Nephron progenitor cell (in vitro differentiated cells): ENCODE measurements at regions not wholly inside any gene's neighbourhood (a gene's known extent, or its start where the extent isn't known, plus 50 kb on each side); places are given as distances from the start of the nearest gene placed in this dataset.
A peak's percentile ranks its signal among the peaks of the same experiment; 100 is the strongest.
"Not testable (repeated sequence)": the region's sequence is repeated elsewhere in the genome, so short reads cannot be mapped to it uniquely, and the experiment has no call there.

Source experiments
- DNase-seq: peaks from one replicate; pipeline ENCODE4 v3.0.0; 2021
- H3K27ac Mint-ChIP-seq: 2 replicates; pipeline ENCODE4 v1.8.0; 2021; ENCODE audit warnings: mild to moderate bottlenecking, moderate library complexity, mixed read lengths
- H3K27me3 Mint-ChIP-seq: 2 replicates; pipeline ENCODE4 v1.8.0; 2021; ENCODE audit warnings: mild to moderate bottlenecking, low read depth, mixed read lengths; ENCODE audit not compliant: poor library complexity
- H3K36me3 Mint-ChIP-seq: 2 replicates; pipeline ENCODE4 v1.8.0; 2021; ENCODE audit warnings: low read depth, mixed read lengths
- H3K4me1 Mint-ChIP-seq: 2 replicates; pipeline ENCODE4 v1.8.0; 2021; ENCODE audit warnings: mixed read lengths
- H3K4me3 Mint-ChIP-seq: 2 replicates; pipeline ENCODE4 v1.8.0; 2021; ENCODE audit warnings: mild to moderate bottlenecking, moderate library complexity, mixed read lengths
- H3K9me3 Mint-ChIP-seq: 2 replicates; pipeline ENCODE4 v1.8.0; 2021; ENCODE audit warnings: mild to moderate bottlenecking, moderate library complexity, mixed read lengths
- TF ChIP-seq, protein P1 (sequence below): fragments of 200-600 bp; sonication (generic); IDR thresholded peaks from 2 replicates; pipeline ENCODE4 v1.5.0; 2021; ENCODE audit warnings: antibody characterized with exemption

GRCh38 chr5:103389357-103389756, 130.8 kb downstream of the MACIR start:
- no peaks in the 10 kb centered on the region for H3K27me3 Mint-ChIP-seq
- H3K4me1 Mint-ChIP-seq, result peaks cover 26% of the 10 kb centered on the region
- H3K4me3 Mint-ChIP-seq, result no peak overlapping the region
- TF ChIP-seq, protein P1, sequence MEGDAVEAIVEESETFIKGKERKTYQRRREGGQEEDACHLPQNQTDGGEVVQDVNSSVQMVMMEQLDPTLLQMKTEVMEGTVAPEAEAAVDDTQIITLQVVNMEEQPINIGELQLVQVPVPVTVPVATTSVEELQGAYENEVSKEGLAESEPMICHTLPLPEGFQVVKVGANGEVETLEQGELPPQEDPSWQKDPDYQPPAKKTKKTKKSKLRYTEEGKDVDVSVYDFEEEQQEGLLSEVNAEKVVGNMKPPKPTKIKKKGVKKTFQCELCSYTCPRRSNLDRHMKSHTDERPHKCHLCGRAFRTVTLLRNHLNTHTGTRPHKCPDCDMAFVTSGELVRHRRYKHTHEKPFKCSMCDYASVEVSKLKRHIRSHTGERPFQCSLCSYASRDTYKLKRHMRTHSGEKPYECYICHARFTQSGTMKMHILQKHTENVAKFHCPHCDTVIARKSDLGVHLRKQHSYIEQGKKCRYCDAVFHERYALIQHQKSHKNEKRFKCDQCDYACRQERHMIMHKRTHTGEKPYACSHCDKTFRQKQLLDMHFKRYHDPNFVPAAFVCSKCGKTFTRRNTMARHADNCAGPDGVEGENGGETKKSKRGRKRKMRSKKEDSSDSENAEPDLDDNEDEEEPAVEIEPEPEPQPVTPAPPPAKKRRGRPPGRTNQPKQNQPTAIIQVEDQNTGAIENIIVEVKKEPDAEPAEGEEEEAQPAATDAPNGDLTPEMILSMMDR, result no peak
- H3K9me3 Mint-ChIP-seq, result peaks cover 6% of the 10 kb centered on the region
- H3K36me3 Mint-ChIP-seq, result no peaks in the 10 kb centered on the region
- no peak for DNase-seq
- H3K27ac Mint-ChIP-seq, result peak overlapping the region; percentile 80

DNA sequence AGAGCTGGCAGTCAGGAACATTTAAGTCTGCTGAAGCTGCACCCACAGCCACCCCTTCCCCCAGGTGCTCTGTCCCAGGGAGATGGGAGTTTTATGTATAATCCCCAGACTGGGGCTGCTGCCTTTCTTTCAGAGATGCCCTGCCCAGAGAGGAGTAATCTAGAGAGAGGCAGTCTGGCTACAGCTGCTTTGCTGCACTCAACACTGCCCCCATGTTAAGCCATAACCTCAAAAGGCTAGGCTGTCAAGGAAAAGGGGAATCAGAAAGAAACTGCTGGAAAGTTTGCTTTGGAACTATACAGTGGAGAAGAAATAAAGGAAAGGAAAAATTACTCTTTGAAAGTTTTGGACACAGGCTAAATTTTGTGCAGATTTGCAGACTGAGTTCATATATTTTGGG, 127.2 kb downstream of the MACIR start:
- no peak for DNase-seq
- no peak overlapping the region for H3K27ac Mint-ChIP-seq
- peaks cover 28% of the 10 kb centered on the region for H3K9me3 Mint-ChIP-seq
- no peak overlapping the region for H3K4me3 Mint-ChIP-seq
- H3K36me3 Mint-ChIP-seq, result no peaks in the 10 kb centered on the region
- H3K4me1 Mint-ChIP-seq, result peaks cover 20% of the 10 kb centered on the region
- TF ChIP-seq, protein P1, result no peak
- H3K27me3 Mint-ChIP-seq, result peaks cover under 1% of the 10 kb centered on the region

DNA sequence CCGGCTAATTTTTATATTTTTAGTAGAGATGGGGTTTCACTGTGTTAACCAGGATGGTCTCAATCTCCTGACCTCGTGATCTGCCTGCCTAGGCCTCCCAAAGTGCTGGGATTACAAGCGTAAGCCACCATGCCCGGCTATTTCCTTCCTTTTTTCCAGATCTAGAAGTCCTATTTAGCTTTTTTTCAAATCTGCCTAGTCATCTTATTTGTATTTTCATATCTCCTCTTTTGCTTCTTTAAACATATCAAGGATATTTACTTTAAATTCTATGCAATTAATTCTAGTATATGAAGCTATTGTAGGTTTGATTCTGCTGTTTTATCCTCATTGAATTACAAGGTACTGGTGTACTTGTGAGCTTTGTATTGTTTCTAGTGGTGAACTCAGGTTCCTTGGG, 119.1 kb downstream of the MACIR start:
- H3K9me3 Mint-ChIP-seq, H3K36me3 Mint-ChIP-seq, DNase-seq, H3K27ac Mint-ChIP-seq, H3K27me3 Mint-ChIP-seq, H3K4me3 Mint-ChIP-seq: not testable (repeated sequence)
- peaks cover 20% of the 10 kb centered on the region for H3K4me1 Mint-ChIP-seq

DNA sequence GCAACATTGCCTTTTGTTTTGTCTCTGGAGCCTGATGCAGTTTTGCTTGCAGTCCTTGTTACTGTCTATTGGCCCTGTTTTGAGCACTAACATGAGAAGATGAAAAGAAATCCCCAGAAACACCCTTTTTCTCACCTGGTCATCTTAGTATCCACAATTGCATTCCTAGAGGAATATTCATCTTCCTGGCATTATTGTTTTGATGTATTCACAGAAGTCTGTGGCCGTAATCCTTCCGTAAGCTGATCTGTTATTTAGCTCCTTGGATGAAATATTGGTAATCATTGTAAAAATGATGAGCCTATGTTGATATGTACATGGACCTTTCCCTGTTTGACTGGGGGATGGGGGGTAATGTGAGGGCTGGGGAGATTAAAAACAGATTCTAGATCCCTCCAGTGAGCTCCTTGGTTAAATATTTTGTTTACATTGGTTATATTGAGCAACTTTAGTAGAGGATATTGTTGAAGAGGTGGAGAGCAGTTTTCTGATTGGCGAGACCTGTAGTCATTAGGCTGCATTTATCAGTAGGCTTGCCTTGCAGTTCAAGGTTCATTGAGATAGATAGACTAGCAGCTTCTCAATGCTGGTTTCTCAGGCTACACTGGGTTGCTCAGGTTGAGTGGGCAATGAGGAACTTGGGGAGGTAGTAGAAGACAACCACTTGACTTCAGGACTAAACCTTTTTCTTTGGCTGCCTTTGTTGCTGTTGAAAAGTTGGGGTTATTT, 117.5 kb downstream of the MACIR start:
- H3K27me3 Mint-ChIP-seq, result peaks cover 7% of the 10 kb centered on the region
- TF ChIP-seq, protein P1, result no peak
- no peaks in the 10 kb centered on the region for H3K9me3 Mint-ChIP-seq
- no peak overlapping the region for H3K4me3 Mint-ChIP-seq
- H3K27ac Mint-ChIP-seq, result no peak overlapping the region
- peaks cover 36% of the 10 kb centered on the region for H3K4me1 Mint-ChIP-seq
- no peak for DNase-seq
- no peaks in the 10 kb centered on the region for H3K36me3 Mint-ChIP-seq

DNA sequence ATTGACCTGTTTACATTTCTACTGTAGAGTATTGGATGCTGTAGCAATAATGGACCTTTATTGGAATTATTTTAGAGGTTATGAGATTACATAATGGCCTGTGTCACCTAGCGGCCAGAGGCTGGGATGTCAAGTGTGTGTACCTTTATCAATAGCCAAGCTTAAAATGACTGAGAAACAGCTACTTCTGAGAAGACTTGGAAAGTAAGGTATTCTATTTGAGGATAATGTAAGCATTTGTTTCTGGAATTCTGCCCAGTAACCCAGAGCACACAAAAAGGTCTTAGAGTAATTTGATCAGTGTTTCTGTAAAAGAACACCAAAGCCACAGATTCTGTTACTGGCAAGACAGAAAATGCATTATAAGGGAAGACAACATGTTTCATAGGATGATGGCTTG, 116.8 kb downstream of the MACIR start:
- H3K27ac Mint-ChIP-seq, result no peak overlapping the region
- no peaks in the 10 kb centered on the region for H3K36me3 Mint-ChIP-seq
- no peak for DNase-seq

GRCh38 chr5:103374473-103374963, 116.0 kb downstream of the MACIR start:
- Mint-ChIP-seq H3K27ac (no peak overlapping the region), H3K9me3 (no peaks in the 10 kb centered on the region), H3K27me3 (peaks cover 5% of the 10 kb centered on the region), H3K4me1 (peaks cover 40% of the 10 kb centered on the region), H3K4me3 (no peak overlapping the region), H3K36me3 (no peaks in the 10 kb centered on the region)
- TF ChIP-seq, protein P1, result no peak
- no peak for DNase-seq

More for the DNA sequence above, 116.8 kb downstream of the MACIR start:
- Mint-ChIP-seq H3K4me3 (no peak overlapping the region), H3K4me1 (peaks cover 38% of the 10 kb centered on the region), H3K27me3 (peaks cover 5% of the 10 kb centered on the region), H3K9me3 (no peaks in the 10 kb centered on the region)
- TF ChIP-seq, protein P1, result no peak
